NCI-H526 (cell line): ENCODE measurements at regions not wholly inside any gene's neighbourhood (a gene's known extent, or its start where the extent isn't known, plus 50 kb on each side); places are given as distances from the start of the nearest gene placed in this dataset.
"Not testable (repeated sequence)": the region's sequence is repeated elsewhere in the genome, so short reads cannot be mapped to it uniquely, and the experiment has no call there.

Source experiments
- DNase-seq, 2 experiments: peaks; one replicate each; lab custom pipeline; 2025; lab: John Stamatoyannopoulos, UW

DNA sequence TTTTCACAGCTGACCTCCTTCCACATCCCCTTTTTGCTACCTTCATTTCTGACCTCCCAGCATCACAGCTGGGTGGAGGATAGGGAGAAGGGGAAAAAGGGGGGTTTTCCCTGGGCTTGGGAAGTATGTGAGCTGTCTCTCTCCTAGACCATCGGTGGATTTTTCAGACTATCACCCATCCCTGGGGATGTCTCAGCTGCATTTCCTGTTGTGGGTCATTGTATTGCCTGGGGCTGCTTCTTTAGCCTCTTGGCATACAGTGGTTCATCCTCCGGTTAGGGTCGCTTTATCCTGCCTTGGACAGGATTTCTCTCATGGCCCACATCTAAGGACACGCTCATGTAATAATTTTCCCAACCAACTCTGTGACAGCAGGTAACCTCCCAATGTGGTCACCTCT lies 142.5 kb upstream of the ARG1 start:
- DNase-seq = no peak

DNA sequence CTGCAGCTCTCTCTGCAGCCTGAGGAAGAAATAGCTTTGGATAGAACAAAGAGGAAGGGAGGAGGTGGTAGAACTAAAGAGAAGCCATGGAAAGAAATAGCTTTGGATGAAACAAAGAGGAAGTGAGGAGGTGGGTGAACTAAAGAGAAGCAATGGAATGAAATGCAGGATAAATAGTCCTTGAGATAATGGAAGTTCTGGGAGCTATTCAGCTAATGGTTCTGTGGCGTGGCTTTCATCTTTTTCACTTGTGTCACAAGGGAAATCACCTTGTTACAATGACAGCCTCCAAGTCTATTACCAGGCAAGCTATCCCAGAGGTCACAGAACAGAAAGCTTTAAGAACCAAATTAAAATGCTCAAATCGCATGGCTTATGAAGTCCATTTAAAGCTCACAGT lies 141.3 kb upstream of the ARG1 start:
- DNase-seq = no peak

DNA sequence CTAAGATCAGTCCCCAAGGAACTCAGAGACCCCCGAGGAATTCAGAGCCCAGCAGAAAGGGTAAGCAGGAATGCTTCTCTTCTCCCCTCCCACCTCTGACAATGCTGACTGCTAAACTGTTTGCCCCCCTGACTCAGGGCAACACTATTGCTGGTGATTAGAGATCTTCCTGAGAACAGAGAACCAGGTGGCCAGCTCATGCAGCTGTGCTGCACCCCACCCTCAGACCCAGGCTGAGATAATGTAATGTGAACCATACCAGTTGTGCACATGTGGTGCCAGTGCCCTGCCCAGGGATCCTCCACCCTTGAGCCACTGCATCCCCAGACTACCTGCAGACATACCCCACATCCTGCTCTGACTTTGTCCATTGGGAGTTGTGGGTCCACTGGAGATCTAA lies 139.1 kb upstream of the ARG1 start:
- DNase-seq = no peak

DNA sequence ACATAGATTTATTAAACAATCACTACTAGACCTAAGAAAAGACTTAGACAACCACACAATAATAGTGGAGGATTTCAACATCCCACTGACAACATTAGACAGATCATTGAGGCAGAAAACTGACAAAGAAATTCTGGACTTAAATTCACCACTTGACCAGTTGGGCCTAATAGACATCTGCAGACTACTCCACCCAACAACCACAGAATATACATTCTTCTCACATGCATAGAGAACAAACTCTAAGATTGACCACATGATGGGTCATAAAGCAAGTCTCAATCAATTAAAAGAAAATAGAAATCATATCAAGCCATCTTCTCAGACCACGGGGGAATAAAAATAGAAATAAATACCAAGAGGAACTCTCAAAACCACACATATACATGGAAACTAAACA lies 136.7 kb upstream of the ARG1 start:
- DNase-seq = no peak

DNA sequence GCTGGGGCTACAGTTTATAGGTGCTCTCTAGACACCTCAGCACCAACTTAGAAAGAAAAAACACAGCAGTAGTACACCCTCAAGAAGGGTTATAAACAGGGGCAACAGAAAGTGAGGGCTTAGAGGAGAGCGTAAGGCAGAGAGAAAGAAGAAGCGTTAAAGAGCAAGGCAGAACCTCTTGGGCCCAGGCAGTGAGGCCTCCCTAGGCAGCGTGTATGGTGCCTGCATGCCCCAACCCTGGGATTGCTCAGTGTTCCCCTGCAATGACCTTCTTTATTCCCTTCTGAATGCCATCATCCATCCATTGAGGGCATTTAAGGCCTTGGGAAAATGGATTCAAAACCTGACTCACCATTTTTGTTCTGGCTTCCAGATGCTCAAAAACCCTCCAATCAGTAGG lies 130.0 kb upstream of the ARG1 start:
- DNase-seq = no peak

DNA sequence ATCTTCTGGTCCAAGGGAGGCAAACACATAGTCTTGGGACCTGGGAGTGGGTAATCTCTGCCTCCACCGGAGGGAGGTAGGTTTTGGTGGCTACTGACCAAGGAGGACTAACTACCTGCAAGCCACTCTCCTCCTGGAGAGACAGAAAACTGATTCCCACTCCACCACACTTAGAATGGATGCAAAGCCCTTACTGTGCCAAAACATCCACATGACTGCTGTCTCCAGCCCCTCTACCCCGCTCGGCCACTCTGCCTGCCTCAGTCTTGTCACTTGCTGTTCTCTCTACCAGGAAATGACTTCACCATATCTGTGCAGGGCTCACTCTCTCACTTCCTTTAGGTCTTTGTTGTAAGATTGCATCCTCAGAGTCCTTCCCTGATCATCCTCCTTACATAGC lies 129.5 kb upstream of the ARG1 start:
- DNase-seq = no peak

DNA sequence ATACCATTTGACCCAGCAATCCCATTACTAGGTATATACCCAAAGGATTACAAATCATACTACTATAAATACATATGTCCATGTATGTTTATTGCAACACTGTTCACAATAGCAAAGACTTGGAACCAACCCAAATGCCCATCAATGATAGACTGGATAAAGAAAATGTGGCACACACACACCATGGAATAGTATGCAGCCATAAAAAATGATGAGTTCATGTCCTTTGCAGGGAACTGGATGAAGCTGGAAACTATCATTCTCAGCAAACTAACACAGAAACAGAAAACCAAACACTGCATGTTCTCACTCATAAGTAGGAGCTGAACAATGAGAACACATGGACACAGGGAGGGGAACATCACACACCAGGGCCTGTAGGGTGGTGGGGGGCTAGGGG lies 127.7 kb upstream of the ARG1 start:
- not testable (repeated sequence) for DNase-seq

DNA sequence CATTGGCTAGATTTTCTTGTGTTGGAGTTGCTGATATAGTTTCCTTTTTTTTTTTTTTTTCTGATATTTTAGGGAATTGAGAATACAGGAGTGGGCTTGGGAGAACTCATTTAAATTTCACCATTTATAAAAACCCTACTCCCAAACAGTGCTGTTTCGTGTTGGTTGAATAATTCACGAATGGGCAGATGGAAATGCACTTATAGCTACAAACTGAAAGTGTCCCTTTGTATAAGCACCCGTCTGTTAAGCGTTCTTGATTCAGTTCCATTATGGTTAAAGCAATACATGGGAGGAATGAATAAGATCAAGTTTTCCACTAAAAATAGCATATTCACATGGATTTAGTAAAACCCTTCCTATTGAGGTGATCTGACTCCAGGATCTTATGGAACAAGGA lies 122.2 kb upstream of the ARG1 start:
- DNase-seq = no peak

DNA sequence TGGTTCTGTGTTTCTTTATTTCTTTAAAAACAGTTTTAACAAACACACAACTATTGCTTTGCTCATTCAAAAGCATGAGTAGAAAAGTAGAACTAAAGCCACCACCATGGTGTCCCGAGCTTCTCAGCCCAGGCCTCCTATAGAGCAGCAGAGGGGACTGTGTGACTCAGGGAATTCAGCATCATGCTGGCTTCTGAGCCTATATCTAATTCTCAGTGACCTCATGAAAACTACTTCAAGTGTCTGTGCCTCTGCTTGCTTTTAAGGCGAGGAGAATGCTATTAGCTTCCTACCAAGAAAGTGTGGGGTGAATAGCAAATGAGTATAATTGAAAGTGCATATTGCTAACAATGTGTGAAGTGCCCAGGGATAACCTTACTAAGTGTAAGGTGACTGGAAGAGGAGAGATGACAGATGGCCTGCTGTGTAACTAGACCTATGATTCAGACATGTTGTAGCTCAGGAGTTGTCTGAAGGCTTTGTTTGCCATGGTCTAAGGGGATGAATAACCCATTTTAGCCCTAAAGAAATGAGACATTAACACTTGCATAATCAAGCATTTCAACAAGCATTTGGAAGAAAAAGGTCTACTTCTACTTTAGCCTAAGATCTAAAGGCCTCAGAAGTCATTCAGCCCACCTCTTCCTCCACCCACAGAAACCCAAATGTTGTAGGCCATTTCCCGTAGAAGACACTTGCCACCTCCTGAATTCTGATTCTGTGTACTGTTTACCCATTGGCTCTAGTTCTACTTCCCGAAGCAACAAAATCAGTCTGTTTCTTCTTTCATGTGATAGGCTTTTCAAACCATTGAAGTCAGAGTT lies 121.5 kb upstream of the ARG1 start:
- no peak for DNase-seq

DNA sequence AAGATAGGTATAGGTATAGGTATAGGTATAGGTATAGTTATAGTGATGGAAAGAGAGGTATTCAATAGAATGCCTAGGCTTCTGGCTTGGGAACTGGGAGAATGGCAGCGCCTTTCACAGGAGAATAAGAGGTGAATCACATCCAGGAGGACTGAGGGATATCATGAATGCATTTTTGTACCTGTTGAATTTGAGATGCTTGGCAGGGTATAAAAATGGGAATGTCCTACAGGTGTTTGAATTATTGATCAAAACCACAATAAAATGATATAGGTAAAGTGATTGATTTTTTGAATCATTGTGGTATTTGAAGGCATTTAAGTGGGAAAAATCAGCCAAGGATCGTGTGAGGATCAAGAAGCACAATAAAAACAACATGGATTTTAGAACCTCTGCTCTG lies 119.2 kb upstream of the ARG1 start:
- DNase-seq = no peak

DNA sequence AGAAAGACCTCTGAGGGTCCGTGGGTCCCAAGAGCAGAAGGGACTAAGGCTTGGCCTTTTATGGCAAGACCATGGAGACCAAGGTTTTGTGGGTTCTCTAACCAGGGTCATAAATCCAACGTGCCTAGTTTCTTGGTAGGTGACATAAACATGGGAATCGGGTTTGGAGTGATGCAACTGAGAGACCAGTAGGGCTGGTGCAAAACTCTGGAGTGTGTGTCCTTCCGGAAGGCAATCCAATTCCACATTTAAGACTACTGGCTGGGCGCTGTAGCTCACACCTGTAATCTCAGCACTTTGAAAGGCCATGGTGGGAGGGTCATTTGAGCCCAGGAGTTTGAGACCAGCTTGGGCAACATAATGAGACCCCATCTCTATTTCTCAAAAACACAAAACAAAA lies 116.5 kb upstream of the ARG1 start:
- DNase-seq = no peak

DNA sequence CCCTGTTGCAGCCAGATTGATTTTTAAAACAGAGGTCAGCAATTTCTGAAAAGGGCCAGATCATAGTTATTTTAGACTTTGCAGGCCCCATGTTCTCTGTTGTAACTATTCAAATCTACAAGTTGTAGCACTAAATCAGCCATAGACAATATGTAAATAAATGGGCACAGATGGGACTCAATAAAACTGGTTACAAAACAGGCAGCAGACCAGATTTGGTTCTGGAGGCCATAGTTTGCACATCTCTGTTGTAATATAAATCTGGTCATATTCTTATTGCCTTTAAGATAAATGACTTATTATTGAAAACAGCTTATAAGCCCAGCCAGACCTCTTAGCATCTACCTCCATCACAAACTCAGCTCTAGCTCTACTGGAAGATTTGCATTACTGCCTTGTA lies 114.0 kb upstream of the ARG1 start:
- no peak for DNase-seq

DNA sequence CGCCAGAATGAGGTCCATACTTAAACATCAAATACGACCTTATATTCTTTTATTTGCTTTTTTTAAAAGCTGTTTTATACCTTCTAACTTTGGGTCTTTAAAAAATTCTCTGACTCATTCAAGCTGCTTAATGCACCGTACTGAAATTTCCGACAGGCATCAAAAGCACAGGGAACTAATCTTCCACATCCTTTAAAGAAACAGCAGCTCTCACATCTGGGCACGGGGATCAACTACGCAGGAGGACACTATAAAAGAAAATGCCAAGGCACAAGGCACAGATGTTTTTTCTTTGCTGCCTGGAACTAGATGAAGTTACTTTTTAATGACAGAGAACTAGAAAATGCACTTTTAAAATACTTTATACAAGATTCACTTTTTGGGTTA lies 112.4 kb upstream of the ARG1 start:
- DNase-seq = no peak

DNA sequence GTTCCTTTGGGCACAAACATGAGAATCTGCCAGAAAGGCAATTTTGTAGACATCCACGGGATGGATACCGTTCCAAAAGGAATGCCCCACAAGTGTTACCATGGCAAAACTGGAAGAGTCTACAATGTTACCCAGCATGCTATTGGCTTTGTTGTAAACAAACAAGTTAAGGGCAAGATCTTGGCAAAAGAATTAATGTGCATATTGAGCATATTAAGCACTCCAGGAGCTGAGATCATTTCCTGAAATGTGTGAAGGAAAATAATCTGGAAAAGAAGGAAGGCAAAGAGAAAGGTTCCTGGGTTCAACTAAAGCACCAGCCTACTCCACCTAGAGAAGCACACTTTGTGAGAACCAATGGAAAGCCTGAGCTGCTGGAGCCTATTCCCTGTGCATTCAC lies 103.9 kb upstream of the ARG1 start:
- DNase-seq = no peak

DNA sequence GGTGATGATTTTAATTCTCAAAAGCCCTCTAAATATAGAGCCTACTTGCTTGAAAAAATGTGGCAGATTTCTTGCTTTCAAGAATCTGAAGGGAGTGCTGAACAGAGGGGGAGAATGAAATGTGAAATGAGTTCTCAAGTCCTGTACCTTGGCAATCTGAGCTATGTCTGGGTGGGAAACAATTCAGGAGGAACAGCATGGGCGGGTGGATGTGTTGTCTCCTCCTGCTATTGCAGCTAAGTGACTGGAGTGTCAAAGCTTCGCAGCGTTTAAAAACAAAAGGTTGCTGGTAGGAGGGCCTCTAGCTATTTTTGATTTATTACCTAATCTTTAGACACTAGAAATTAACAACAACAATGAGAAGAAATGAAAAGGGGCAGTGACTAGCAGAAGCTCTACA lies 102.5 kb upstream of the ARG1 start:
- DNase-seq = no peak

DNA sequence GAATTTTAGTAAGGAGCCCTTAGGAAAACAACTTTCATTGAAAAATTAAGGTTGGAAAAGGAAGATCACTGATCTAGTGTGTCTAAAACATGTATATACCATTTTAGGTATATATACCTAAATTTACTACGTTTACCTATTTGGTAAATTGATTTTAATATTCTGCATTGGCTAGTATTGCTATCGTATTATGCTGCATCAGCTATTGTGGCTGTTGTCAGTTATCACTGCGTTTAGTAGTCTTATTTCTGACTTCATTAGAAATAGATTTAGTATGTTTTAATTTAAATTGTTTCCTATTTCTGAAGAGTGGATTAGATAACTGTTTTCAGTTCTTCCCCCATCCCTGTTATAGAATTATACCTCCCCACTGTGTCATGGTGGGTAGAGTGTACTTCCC lies 101.7 kb upstream of the ARG1 start:
- DNase-seq = no peak

DNA sequence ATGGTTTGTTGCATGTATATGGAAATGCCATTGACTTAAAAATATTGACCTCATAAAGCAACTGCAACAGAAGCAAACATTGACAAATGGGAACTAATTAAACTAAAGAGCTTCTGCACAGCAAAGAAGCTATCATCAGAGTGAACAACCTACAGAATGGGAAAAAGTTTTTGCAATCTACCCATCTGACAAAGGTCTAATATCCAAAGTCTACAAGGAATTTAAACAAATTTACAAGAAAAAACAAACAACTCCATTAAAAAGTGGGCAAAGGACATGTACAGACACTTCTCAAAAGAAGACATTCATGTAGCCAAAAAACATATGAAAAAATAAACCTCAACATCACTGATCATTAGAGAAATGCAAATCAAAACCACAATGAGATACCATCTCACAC lies 99.7 kb upstream of the ARG1 start:
- DNase-seq = not testable (repeated sequence)

DNA sequence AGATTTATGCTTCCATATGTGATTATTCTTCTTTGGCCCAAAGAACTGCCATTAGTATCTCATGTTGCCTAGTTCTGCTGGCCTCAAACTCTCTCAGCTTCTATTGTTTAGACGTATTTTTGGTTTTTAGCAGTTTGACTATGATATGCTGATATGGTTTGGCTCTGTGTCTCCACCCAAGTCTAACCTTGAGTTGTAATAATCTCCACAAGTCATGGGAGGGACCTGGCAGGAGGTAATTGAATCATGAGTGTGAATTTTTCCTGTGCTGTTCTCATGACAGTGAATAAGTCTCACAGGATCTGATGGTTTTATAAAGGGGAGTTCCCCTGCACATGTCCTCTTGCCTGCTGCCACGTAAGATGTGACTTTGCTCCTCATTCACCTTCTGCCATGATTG lies 96.7 kb upstream of the ARG1 start:
- no peak for DNase-seq

DNA sequence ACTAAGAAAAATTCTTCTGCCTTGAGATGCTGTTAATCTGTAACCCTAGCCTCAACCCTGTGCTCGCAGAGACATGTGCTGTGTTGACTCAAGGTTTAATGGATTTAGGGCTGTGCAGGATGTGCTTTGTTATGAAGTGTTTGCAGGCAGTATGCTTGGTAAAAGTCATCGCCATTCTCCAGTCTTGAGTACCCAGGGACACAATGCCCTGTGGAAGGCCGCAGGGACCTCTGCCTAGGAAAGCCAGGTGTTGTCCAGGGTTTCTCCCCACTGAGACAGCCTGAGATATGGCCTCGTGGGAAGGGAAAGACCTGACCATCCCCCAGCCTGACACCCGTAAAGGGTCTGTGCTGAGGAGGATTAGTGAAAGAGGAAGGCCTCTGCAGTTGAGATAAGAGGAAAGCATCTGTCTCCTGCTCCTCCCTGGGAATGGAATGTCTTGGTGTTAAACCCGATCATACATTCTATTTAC lies 94.2 kb upstream of the ARG1 start:
- DNase-seq = not testable (repeated sequence)

DNA sequence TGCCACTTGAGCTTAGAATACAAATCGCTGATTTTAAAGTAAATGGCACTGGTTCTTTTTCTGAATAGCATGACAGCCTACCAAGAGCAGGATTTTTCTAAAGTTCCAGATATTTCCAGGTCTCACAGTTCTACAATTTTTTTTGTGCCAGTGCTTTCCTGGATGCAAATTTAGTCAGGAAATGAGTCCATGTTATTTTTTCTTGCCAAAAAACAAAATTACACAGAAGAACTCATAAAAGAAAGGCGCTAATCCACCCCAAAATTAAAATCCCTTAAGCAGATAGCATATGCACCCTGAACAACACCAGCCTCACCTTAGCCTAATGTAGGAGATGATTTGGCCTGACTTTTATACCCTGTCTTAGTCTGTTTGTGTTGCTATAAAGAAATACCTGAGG lies 86.4 kb upstream of the ARG1 start:
- DNase-seq = no peak

DNA sequence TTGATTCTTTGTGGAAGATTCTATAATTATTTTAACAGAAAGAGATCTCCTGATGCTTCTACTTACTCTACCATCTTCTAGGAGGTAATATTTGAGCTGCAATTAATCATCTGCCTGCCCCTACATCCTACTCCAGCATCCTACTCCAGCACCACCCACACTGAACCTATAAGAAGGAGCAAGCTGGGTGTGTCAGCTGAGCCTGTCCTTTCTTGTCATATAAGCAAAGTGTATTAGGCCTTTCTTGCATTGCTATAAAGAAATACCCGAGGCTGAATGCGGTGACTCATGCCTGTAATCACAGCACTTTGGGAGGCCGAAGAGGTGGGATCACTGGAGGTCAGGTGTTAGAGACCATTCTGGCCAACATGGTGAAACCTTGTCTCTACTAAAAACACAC lies 84.2 kb upstream of the ARG1 start:
- no peak for DNase-seq

DNA sequence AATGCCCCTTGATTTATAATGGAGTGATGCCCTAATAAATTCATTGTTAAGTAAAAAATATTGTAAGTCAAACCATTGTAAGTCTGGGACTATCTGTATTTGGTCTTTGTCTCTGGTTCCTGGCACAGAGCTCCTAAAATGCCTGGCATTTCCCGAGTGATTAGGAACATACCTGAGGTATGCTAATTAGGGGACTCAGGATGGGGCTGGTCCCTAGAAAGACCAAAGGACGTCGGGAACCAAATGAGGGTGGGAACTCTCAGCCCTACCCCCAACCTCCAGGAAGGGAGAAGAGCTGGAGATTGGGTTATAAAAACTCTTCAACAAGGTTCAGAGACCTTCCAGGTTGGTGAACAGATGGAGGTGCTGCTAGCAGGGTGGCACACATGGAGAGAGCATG lies 82.6 kb upstream of the ARG1 start:
- DNase-seq = no peak

DNA sequence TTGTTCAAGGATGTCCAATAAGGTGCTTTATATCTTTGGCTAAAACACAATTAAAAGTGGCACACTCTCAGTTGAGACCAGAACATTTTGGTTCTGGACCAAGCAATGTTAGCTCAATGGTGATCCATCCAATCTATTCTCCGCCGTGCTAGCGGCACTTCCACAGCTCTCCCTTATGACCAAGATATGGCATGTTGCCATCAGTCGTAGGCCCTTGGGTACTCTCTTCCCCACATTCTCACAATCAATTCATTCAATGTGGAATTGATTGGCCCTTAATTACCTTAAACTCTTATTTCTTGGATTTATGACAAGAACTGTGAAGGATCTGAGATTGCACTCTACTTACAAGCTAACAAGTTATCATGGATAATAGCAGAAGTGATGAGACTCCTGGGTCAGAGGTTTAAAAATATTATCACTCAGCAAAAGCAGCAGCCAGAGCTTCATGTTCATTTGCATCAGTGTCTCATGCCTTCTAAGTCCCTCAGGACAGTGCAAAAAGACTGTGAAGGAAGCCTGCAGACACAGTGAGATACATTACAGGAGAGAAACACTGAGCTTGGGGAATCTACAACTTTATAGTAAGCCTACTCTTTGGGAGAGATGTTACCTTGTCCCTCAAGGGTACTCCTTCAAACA lies 80.0 kb upstream of the ARG1 start:
- no peak for DNase-seq

DNA sequence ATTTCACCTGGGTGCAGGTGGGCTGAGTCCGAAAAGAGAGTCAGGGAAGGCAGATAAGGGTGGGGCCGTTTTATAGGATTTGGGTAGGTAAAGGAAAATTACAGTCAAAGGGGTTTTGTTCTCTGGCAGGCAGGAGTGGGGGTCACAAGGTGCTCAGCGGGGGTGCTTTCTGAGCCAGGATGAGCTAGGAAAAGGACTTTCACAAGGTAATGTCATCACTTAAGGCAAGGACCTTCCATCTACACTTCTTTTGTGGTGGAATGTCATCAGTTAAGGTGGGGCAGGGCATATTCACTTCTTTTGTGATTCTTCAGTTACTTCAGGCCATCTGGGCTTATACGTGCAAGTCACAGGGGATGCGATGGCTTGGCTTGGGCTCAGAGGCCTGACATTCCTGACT lies 68.6 kb upstream of the ARG1 start:
- DNase-seq = not testable (repeated sequence)
